ENCODE measurements at regions not wholly inside any gene's neighbourhood (a gene's known extent, or its start where the extent isn't known, plus 50 kb on each side); places are given as distances from the start of the nearest gene placed in this dataset.

- no peak for TF ChIP-seq PKNOX1 (IDR thresholded peaks at IDR 0.05)
- no peak for TF ChIP-seq CEBPZ (IDR thresholded peaks at IDR 0.05; ENCODE audit: low read depth, low read length)
- TF ChIP-seq, protein P1, sequence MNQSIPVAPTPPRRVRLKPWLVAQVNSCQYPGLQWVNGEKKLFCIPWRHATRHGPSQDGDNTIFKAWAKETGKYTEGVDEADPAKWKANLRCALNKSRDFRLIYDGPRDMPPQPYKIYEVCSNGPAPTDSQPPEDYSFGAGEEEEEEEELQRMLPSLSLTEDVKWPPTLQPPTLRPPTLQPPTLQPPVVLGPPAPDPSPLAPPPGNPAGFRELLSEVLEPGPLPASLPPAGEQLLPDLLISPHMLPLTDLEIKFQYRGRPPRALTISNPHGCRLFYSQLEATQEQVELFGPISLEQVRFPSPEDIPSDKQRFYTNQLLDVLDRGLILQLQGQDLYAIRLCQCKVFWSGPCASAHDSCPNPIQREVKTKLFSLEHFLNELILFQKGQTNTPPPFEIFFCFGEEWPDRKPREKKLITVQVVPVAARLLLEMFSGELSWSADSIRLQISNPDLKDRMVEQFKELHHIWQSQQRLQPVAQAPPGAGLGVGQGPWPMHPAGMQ (IDR thresholded peaks at IDR 0.05; ENCODE audit: borderline replicate concordance), result no peak
- no peak for TF ChIP-seq SMAD1 (IDR thresholded peaks at IDR 0.05; ENCODE audit: low read depth, partially characterized antibody)
Observed at GRCh38 chr2:161480123-161480522, 64.0 kb downstream of the TBR1 start (continued).

GRCh38 chr2:161481619-161482018, 65.5 kb downstream of the TBR1 start:
- WGBS (ENCODE audit: insufficient coverage, insufficient replicate concordance, low lambda C conversion rate, missing lambda C conversion rate), result 100% methylated on average over 1 of the region's 1 CpG
- Histone ChIP-seq H4K20me1 (ENCODE audit: control insufficient read depth, insufficient read depth) (no peaks in the 10 kb centered on the region), H3K27ac (ENCODE audit: control insufficient read depth, insufficient read depth) (no peak overlapping the region), H3K4me1 (ENCODE audit: control insufficient read depth, insufficient read depth, low read length) (no peaks in the 10 kb centered on the region), H2AFZ (ENCODE audit: control insufficient read depth, low read depth, low read length) (no peak overlapping the region), H3K79me2 (ENCODE audit: control insufficient read depth, insufficient read depth, low read length) (no peaks in the 10 kb centered on the region), H3K27me3 (replicated peaks in 1 of 2; ENCODE audit: control insufficient read depth in 2 of 2, insufficient read depth in 2 of 2, low read length in 1 of 2) (no peaks in the 10 kb centered on the region), H3K9ac (ENCODE audit: control insufficient read depth, insufficient read depth, low read length) (no peak overlapping the region), H3K4me2 (ENCODE audit: control insufficient read depth, insufficient read depth) (no peak overlapping the region), H3K36me3 (ENCODE audit: control insufficient read depth in 2 of 2, insufficient read depth in 2 of 2, low read length in 1 of 2) (no peaks in the 10 kb centered on the region), H3K9me3 (replicated peaks; ENCODE audit: control insufficient read depth, insufficient read depth, low read length) (no peaks in the 10 kb centered on the region; the same call in 2 of the 3 replicates), H3K4me3 (no peak overlapping the region)
- intact Hi-C loops (cut with micrococcal nuclease; ENCODE audit: unreplicated experiment), result no loop called here
- POLR2A ChIA-PET, result no interaction called here
- BruUV-seq (replicated peaks), result no TSS peak
- no peak for DNase-seq (ENCODE audit: low read depth, low spot score)
- in situ Hi-C loops (cut with MboI), result no loop called here
- RAD21 ChIA-PET (ENCODE audit: unreplicated experiment), result no interaction called here
- SMC1A ChIA-PET (ENCODE audit: uncharacterized antibody, unreplicated experiment), result no interaction called here
- FAIRE-seq, result no peak
- TF ChIP-seq ZBTB11 (CRISPR knock-in tag; IDR thresholded peaks at IDR 0.05) (no peak), ZZZ3 (IDR thresholded peaks at IDR 0.05; ENCODE audit: control insufficient read depth, insufficient read length, low read depth) (no peak), NFXL1 (IDR thresholded peaks at IDR 0.05; ENCODE audit: borderline replicate concordance) (no peak), CBX3 (IDR thresholded peaks at IDR 0.05; ENCODE audit: borderline replicate concordance, low read depth) (no peak), LARP7 (IDR thresholded peaks at IDR 0.05) (no peak), PAX5 (IDR thresholded peaks at IDR 0.05; ENCODE audit: borderline replicate concordance, low read depth, low read length) (no peak)
- ATAC-seq, result no peak
- CTCF ChIA-PET, result interaction anchor here (0.6 kb wide), 1 partner anchor 322 kb away, joined by 3 read pairs; no protein-coding TSS in a partner anchor

Measured in GM12878 (cell line).